WTC11 (cell line): ENCODE measurements at regions not wholly inside any gene's neighbourhood (a gene's known extent, or its start where the extent isn't known, plus 50 kb on each side); places are given as distances from the start of the nearest gene placed in this dataset.

ENCODE experiments used
- ATAC-seq: fragments of 200-7000 bp; cut with Tn5 transposase; 2 replicates; pipeline ENCODE4 v1.10.0; 2021; ENCODE audit warnings: mild to moderate bottlenecking, moderate library complexity
- CTCF ChIA-PET: fragments of 300-600 bp; sonication (Branson Sonifier 250); formaldehyde crosslinking; loops from one replicate; lab custom pipeline; 2021; ENCODE audit warnings: antibody characterized with exemption; lab: Charles Lee
- POLR2A ChIA-PET: fragments of 350-600 bp; sonication (Branson Sonifier 250); formaldehyde crosslinking; loops from one replicate; lab custom pipeline; 2021; ENCODE audit warnings: antibody characterized with exemption; lab: Charles Lee
- DNase-seq: peaks from one replicate; pipeline ENCODE4 v3.0.0; 2021; ENCODE audit warnings: low spot score
- H3K27ac Mint-ChIP-seq: 2 replicates; pipeline ENCODE4 v1.8.0; 2021; ENCODE audit warnings: mixed read lengths
- H3K27me3 Mint-ChIP-seq: 2 replicates; pipeline ENCODE4 v1.8.0; 2021; ENCODE audit warnings: low read depth, mild to moderate bottlenecking, moderate library complexity, mixed read lengths
- H3K36me3 Mint-ChIP-seq: 2 replicates; pipeline ENCODE4 v1.8.0; 2021; ENCODE audit warnings: mixed read lengths
- H3K4me1 Mint-ChIP-seq: 2 replicates; pipeline ENCODE4 v1.8.0; 2022; ENCODE audit warnings: mixed read lengths
- H3K4me3 Mint-ChIP-seq: 2 replicates; pipeline ENCODE4 v1.8.0; 2021; ENCODE audit warnings: mild to moderate bottlenecking, moderate library complexity, mixed read lengths
- H3K9me3 Mint-ChIP-seq: 2 replicates; pipeline ENCODE4 v1.8.0; 2021; ENCODE audit warnings: mixed read lengths
- EMX1 ChIP-seq: fragments of 250-450 bp; sonication (Bioruptor Pico); IDR thresholded peaks from 2 replicates; pipeline ENCODE4 v1.8.0; 2021; ENCODE audit warnings: mild to moderate bottlenecking
- ETV6 ChIP-seq: sonication (generic); formaldehyde crosslinking; IDR thresholded peaks from 2 replicates; pipeline ENCODE4 v1.8.1; 2022; ENCODE audit warnings: mild to moderate bottlenecking, missing genetic modification reagents
- FOXJ3 ChIP-seq: sonication (generic); formaldehyde crosslinking; IDR thresholded peaks from 2 replicates; pipeline ENCODE4 v1.9.0; 2021; ENCODE audit warnings: missing genetic modification reagents, mild to moderate bottlenecking, borderline replicate concordance
- HMGA2 ChIP-seq: fragments of 250-450 bp; sonication (Bioruptor Pico); IDR thresholded peaks from 2 replicates; pipeline ENCODE4 v1.4.0; 2021; ENCODE audit warnings: mild to moderate bottlenecking, moderate library complexity
- SP1 ChIP-seq: sonication (generic); formaldehyde crosslinking; conservative IDR thresholded peaks from 2 replicates; pipeline ENCODE4 v1.8.1; 2022; ENCODE audit warnings: missing genetic modification reagents
- TEAD1 ChIP-seq: sonication (generic); formaldehyde crosslinking; IDR thresholded peaks from 2 replicates; pipeline ENCODE4 v1.8.0; 2022; ENCODE audit warnings: mild to moderate bottlenecking, missing genetic modification reagents
- ZNF219 ChIP-seq: sonication (generic); formaldehyde crosslinking; IDR thresholded peaks from 2 replicates; pipeline ENCODE4 v1.8.0; 2023; ENCODE audit warnings: missing genetic modification reagents, mild to moderate bottlenecking, borderline replicate concordance
- ZNF232 ChIP-seq: sonication (generic); formaldehyde crosslinking; IDR thresholded peaks from 2 replicates; pipeline ENCODE4 v1.8.0; 2022; ENCODE audit warnings: mild to moderate bottlenecking, missing genetic modification reagents
- TF ChIP-seq, protein P1 (sequence below): sonication (generic); formaldehyde crosslinking; IDR thresholded peaks from 2 replicates; pipeline ENCODE4 v1.8.0; 2022; ENCODE audit warnings: missing genetic modification reagents
- TF ChIP-seq, protein P2 (sequence below): fragments of 250-450 bp; sonication (Bioruptor Pico); IDR thresholded peaks from 2 replicates; pipeline ENCODE4 v1.9.0; 2021; ENCODE audit warnings: mild to moderate bottlenecking
- TF ChIP-seq, protein P3 (sequence below): fragments of 250-450 bp; sonication (Bioruptor Pico); IDR thresholded peaks from 2 replicates; pipeline ENCODE4 v1.9.0; 2021; ENCODE audit warnings: moderate library complexity, mild to moderate bottlenecking, inconsistent platforms, borderline replicate concordance
- TF ChIP-seq, protein P4 (sequence below): fragments of 200-600 bp; IDR thresholded peaks from 2 replicates; pipeline ENCODE4 v1.8.0; 2022; ENCODE audit warnings: antibody characterized with exemption
- TF ChIP-seq, protein P5 (sequence below): sonication (generic); formaldehyde crosslinking; IDR thresholded peaks from 2 replicates; pipeline ENCODE4 v1.8.1; 2023; ENCODE audit warnings: mild to moderate bottlenecking, missing genetic modification reagents, borderline replicate concordance
- TF ChIP-seq, protein P6 (sequence below): sonication (generic); formaldehyde crosslinking; IDR thresholded peaks from 2 replicates; pipeline ENCODE4 v1.8.1; 2023; ENCODE audit warnings: mild to moderate bottlenecking, moderate library complexity, missing genetic modification reagents

DNA sequence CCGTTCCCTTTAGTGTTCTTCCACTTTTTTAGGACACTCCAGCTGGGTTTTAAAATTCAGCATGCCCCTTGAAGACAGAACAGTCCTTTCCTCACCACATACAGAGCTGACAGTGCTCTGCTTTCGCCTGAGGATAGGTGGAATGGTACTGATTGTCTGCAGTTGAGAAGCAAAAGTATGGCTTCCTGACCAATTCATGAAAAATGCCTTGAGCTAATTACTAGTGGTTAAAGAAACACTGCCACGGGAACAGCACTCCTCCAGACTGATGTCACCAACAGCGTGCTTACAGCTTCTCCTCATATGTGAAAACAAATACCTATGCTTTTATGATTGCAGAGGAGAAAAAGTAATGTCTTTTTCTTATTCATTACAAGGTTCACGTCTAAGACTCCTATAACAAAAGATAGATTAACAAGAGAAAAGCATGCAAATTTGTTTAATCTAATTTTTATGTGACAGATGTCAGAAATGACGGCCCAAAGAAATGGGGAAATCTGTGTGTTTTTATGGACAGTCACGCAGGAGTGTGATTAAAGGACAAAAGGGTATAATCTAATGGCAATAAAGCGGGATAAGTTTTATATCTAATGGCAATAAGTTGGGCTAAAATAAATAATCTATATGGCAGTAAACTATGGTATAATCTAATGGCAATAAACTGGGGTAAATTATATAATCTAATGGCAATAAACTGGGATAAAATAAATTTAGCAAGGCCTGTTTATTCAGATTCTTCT, 123.4 kb upstream of the ARHGAP42 start (continued):
- TF ChIP-seq, protein P1, sequence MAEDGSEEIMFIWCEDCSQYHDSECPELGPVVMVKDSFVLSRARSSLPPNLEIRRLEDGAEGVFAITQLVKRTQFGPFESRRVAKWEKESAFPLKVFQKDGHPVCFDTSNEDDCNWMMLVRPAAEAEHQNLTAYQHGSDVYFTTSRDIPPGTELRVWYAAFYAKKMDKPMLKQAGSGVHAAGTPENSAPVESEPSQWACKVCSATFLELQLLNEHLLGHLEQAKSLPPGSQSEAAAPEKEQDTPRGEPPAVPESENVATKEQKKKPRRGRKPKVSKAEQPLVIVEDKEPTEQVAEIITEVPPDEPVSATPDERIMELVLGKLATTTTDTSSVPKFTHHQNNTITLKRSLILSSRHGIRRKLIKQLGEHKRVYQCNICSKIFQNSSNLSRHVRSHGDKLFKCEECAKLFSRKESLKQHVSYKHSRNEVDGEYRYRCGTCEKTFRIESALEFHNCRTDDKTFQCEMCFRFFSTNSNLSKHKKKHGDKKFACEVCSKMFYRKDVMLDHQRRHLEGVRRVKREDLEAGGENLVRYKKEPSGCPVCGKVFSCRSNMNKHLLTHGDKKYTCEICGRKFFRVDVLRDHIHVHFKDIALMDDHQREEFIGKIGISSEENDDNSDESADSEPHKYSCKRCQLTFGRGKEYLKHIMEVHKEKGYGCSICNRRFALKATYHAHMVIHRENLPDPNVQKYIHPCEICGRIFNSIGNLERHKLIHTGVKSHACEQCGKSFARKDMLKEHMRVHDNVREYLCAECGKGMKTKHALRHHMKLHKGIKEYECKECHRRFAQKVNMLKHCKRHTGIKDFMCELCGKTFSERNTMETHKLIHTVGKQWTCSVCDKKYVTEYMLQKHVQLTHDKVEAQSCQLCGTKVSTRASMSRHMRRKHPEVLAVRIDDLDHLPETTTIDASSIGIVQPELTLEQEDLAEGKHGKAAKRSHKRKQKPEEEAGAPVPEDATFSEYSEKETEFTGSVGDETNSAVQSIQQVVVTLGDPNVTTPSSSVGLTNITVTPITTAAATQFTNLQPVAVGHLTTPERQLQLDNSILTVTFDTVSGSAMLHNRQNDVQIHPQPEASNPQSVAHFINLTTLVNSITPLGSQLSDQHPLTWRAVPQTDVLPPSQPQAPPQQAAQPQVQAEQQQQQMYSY (CRISPR knock-in tag), result no peak
- TF ChIP-seq, protein P2, sequence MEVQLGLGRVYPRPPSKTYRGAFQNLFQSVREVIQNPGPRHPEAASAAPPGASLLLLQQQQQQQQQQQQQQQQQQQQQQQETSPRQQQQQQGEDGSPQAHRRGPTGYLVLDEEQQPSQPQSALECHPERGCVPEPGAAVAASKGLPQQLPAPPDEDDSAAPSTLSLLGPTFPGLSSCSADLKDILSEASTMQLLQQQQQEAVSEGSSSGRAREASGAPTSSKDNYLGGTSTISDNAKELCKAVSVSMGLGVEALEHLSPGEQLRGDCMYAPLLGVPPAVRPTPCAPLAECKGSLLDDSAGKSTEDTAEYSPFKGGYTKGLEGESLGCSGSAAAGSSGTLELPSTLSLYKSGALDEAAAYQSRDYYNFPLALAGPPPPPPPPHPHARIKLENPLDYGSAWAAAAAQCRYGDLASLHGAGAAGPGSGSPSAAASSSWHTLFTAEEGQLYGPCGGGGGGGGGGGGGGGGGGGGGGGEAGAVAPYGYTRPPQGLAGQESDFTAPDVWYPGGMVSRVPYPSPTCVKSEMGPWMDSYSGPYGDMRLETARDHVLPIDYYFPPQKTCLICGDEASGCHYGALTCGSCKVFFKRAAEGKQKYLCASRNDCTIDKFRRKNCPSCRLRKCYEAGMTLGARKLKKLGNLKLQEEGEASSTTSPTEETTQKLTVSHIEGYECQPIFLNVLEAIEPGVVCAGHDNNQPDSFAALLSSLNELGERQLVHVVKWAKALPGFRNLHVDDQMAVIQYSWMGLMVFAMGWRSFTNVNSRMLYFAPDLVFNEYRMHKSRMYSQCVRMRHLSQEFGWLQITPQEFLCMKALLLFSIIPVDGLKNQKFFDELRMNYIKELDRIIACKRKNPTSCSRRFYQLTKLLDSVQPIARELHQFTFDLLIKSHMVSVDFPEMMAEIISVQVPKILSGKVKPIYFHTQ (CRISPR knock-in tag), result no peak
- TF ChIP-seq, protein P3, sequence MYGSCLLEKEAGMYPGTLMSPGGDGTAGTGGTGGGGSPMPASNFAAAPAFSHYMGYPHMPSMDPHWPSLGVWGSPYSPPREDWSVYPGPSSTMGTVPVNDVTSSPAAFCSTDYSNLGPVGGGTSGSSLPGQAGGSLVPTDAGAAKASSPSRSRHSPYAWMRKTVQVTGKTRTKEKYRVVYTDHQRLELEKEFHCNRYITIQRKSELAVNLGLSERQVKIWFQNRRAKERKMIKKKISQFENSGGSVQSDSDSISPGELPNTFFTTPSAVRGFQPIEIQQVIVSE (CRISPR knock-in tag), result no peak
- TF ChIP-seq FOXJ3 (CRISPR knock-in tag), result no peak
- no peak for TF ChIP-seq SP1 (CRISPR knock-in tag)
- no peak for TF ChIP-seq TEAD1 (CRISPR knock-in tag)
- no peak for TF ChIP-seq ZNF219
- no peak for TF ChIP-seq EMX1 (CRISPR knock-in tag)
- TF ChIP-seq, protein P4, sequence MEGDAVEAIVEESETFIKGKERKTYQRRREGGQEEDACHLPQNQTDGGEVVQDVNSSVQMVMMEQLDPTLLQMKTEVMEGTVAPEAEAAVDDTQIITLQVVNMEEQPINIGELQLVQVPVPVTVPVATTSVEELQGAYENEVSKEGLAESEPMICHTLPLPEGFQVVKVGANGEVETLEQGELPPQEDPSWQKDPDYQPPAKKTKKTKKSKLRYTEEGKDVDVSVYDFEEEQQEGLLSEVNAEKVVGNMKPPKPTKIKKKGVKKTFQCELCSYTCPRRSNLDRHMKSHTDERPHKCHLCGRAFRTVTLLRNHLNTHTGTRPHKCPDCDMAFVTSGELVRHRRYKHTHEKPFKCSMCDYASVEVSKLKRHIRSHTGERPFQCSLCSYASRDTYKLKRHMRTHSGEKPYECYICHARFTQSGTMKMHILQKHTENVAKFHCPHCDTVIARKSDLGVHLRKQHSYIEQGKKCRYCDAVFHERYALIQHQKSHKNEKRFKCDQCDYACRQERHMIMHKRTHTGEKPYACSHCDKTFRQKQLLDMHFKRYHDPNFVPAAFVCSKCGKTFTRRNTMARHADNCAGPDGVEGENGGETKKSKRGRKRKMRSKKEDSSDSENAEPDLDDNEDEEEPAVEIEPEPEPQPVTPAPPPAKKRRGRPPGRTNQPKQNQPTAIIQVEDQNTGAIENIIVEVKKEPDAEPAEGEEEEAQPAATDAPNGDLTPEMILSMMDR, result no peak
- no peak for TF ChIP-seq ZNF232 (CRISPR knock-in tag)

DNA sequence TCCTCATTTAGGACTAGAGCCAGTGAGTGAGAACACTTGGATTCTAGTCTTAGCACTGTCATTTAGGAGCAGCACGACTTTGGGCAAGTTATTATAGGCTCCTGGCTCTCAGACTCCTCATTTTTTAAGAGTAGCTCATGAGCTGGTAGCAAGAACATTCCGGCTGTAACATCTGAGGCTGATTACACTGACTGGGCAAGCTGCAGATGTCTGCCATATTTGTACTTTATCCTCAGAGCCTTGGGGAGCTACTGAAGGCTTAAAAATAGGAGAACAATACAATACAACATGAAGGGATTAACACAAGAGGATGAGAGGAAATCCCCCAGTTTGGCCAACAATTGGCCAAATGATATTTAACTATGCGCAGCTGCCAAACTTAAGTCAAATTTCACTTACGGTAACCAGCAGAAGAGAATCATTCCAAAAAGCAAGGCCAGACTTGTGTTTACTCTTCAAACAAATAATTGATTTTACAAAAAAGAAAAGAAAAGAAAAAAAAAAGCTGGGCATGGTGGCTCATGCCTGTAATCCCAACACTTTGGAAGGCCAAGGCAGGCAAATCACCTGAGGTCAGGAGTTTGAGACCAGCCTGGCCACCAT, 113.1 kb upstream of the ARHGAP42 start:
- ATAC-seq (no peak), DNase-seq (no peak)
- TF ChIP-seq, protein P5, sequence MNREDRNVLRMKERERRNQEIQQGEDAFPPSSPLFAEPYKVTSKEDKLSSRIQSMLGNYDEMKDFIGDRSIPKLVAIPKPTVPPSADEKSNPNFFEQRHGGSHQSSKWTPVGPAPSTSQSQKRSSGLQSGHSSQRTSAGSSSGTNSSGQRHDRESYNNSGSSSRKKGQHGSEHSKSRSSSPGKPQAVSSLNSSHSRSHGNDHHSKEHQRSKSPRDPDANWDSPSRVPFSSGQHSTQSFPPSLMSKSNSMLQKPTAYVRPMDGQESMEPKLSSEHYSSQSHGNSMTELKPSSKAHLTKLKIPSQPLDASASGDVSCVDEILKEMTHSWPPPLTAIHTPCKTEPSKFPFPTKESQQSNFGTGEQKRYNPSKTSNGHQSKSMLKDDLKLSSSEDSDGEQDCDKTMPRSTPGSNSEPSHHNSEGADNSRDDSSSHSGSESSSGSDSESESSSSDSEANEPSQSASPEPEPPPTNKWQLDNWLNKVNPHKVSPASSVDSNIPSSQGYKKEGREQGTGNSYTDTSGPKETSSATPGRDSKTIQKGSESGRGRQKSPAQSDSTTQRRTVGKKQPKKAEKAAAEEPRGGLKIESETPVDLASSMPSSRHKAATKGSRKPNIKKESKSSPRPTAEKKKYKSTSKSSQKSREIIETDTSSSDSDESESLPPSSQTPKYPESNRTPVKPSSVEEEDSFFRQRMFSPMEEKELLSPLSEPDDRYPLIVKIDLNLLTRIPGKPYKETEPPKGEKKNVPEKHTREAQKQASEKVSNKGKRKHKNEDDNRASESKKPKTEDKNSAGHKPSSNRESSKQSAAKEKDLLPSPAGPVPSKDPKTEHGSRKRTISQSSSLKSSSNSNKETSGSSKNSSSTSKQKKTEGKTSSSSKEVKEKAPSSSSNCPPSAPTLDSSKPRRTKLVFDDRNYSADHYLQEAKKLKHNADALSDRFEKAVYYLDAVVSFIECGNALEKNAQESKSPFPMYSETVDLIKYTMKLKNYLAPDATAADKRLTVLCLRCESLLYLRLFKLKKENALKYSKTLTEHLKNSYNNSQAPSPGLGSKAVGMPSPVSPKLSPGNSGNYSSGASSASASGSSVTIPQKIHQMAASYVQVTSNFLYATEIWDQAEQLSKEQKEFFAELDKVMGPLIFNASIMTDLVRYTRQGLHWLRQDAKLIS, result no peak
- TF ChIP-seq HMGA2 (CRISPR knock-in tag), result no peak
- no peak for TF ChIP-seq ZNF219
- no peak for TF ChIP-seq ETV6 (CRISPR knock-in tag)
- TF ChIP-seq, protein P6, sequence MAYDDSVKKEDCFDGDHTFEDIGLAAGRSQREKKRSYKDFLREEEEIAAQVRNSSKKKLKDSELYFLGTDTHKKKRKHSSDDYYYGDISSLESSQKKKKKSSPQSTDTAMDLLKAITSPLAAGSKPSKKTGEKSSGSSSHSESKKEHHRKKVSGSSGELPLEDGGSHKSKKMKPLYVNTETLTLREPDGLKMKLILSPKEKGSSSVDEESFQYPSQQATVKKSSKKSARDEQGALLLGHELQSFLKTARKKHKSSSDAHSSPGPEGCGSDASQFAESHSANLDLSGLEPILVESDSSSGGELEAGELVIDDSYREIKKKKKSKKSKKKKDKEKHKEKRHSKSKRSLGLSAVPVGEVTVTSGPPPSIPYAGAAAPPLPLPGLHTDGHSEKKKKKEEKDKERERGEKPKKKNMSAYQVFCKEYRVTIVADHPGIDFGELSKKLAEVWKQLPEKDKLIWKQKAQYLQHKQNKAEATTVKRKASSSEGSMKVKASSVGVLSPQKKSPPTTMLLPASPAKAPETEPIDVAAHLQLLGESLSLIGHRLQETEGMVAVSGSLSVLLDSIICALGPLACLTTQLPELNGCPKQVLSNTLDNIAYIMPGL, result no peak
- ChIA-PET CTCF (no interaction called here), POLR2A (no interaction called here)
- H3K27me3 Mint-ChIP-seq, result no peaks in the 10 kb centered on the region
- no peak overlapping the region for H3K4me3 Mint-ChIP-seq
- H3K36me3 Mint-ChIP-seq, result no peaks in the 10 kb centered on the region
- no peak overlapping the region for H3K27ac Mint-ChIP-seq
- H3K4me1 Mint-ChIP-seq, result peaks cover 9% of the 10 kb centered on the region
- H3K9me3 Mint-ChIP-seq, result no peaks in the 10 kb centered on the region
